COLO668 (cell line): ENCODE measurements at regions not wholly inside any gene's neighbourhood (a gene's known extent, or its start where the extent isn't known, plus 50 kb on each side); places are given as distances from the start of the nearest gene placed in this dataset.
"Not testable (repeated sequence)": the region's sequence is repeated elsewhere in the genome, so short reads cannot be mapped to it uniquely, and the experiment has no call there.

Source experiments
- DNase-seq: peaks from one replicate; lab custom pipeline; 2025; ENCODE audit not compliant: unreplicated experiment; lab: John Stamatoyannopoulos, UW

GRCh38 chr2:144131042-144131441 is 388.9 kb downstream of the ZEB2 start:
- no peak for DNase-seq

- DNase-seq, result no peak
Measured at GRCh38 chr2:144130551-144130950, 389.4 kb downstream of the ZEB2 start.

DNA sequence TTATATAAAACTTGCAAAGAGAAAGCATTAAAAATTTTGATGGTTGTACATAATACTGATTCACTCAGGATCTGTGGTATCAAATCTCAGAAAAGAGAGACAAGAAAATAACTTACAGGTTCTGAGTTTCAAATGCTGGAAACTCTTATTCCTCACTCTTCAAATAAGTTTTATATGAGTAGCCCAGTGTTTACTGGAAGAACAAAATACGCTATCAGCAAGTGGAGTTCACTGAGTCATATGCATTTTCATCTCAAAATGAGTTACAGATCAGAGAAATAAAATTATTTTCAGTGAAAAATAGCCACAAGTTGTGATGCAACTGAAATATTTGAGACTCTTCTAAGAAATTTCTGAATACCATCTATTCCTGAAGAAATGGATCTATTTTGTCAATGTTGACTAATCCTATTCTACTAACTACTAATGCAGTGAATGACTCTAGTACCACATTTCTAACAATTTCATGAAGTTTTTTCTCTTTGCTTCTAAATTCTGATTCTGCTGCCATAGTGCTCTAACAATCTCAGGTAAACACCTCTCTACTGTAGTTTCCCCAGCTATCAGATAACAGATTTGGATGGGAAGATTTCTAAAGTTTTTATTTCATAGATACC is 391.7 kb downstream of the ZEB2 start:
- no peak for DNase-seq

DNA sequence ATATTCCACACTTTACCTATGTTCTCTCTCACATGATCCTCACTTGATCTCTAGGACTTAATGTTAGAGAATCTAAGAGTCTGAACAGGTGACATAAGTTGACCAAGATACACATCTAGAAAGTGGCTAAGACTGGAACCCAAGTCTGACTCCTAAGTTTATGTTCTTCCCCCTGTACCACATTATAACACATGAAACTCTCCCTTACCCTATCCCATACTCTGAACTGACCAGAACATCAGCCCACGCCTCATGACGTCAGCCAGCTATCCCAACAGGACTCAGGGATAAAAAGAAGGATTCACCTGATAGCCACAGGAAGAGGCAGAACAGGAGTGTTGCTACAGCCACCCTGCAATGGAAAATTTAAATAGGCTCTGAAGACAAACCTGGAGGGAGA is 392.2 kb downstream of the ZEB2 start:
- DNase-seq, result no peak

GRCh38 chr2:144126302-144126701 is 393.6 kb downstream of the ZEB2 start:
- no peak for DNase-seq

GRCh38 chr2:144125751-144126150 is 394.2 kb downstream of the ZEB2 start:
- DNase-seq, result no peak

GRCh38 chr2:144124882-144125281 is 395.0 kb downstream of the ZEB2 start:
- DNase-seq, result no peak

DNA sequence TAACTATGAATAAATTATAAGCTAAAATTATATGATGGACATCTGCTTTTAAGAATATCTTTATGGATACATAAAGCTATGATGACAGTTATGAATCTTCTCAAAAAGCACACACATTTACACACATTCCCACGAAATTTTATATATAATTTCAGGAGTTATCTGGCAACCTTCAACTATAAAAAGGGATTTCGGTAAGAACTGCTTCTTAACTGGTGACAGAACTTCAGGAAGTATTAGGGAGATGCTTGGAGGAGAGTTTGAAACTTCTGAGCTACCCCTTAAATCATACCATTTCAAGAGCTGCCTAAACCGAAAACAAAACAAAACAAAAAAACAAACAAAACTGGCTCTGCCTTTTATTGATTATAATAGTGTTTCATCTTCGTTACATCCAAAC is 399.4 kb downstream of the ZEB2 start:
- no peak for DNase-seq

DNA sequence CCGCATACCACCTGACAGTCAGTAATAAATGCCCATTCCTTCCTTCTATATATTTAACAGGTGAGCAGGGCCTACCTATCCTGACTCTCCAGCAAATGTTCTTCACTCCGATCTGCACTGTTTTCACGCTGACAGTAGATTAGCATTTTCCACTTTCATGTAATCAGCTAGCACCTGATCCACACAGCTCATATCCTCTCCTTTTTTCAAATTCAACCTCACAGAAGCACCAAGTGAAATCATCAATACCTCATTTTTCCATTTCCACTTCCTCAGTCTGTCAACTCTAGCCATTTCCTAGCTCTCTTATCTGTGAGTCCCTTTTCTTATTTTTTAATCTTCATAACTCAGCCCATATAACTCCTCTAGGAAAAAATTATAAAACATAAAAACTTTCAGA is 402.8 kb downstream of the ZEB2 start:
- DNase-seq, result no peak

DNA sequence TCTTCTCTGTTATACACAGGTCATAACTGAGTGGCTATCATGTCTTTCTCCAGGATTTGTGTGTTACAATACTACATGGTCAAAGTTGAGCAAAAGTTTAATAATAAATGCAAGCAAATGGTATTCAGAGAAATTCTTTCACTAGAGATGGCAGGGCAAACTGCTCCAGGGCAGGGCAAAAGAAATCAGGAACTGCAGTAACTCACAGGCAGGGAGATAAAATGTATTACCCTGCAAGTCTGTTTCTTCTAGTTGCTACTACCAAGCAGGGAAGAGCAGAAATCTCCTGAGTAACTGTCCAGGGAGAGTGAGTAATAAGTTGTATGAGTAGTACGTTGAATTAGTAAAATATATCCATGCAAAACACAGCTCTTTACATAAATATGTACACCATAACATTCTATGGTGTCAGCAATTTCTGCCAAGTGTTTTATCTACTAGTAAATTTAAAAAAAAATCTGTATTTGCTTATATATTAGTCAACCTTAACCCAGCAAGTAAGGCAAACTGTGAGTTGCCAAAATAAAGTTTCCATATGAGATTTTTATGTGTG is 404.1 kb downstream of the ZEB2 start:
- DNase-seq, result no peak

GRCh38 chr2:144114760-144115159 is 405.2 kb downstream of the ZEB2 start:
- no peak for DNase-seq

GRCh38 chr2:144111437-144111836 is 408.5 kb downstream of the ZEB2 start:
- DNase-seq, result no peak

GRCh38 chr2:144106104-144106503 is 413.8 kb downstream of the ZEB2 start:
- not testable (repeated sequence) for DNase-seq

DNA sequence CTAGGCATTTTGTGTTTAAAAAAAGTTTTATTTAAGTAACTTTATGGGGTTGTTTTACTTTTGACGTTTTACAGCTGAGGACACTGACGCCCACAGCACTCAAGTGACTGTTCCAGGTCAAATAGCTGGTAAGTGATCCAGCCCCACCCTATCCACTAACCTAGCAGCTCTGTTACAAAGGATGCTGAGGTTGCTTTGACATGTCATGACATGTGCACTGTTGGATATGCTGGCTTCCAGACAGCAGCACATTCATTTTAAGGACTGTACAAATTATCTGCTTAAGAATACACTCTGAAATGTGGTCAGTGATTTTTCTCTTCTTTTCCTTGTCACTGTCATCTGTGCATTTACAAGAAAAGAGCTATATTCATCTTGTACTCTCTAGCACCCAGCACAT is 417.5 kb downstream of the ZEB2 start:
- DNase-seq, result no peak

DNA sequence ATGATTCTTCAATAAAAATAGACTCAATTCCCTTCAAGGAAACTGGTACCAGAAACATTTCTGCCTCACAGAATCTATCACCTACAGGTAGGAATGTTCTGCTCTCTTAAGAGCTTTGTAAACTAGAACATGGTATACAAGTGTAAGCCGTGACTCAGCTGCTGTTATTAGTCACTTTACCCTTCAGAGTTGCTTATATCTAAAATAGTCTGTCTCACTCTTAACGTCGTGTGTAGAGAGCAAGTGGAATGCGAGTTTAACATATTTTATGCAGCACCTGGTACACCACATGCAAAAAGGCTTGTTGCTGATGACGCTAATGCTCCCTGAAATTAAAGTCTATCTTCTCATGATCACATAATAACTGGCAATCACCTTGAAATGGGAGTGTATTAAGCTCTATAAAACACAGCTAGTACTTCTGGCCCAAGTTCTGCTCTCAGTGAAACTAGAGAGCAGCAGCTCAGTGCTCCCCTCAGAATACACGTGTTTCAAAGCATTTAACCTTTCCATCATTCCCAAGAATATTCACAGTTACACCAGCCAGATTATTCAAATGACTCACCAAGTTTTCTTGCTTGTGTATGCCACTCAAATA is 420.0 kb downstream of the ZEB2 start:
- DNase-seq, result no peak

DNA sequence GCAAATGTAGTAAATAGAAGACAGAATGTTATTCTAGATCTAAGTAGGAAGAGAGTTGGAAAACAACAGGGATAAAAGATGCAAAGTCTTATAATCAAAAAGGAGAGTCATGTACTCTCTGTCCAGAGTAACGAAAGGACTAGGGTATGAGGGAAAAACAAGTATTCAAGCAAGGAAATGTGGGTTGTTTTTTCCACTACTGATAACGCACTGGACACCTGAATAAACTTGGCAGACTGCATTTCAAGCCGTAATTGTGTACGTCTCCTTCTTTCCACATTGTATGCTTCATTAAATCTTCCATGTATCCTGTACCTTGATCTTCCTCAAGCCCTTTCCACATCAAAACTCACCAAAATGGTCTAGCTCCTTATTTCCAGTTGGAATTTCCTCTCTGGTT is 420.6 kb downstream of the ZEB2 start:
- no peak for DNase-seq

DNA sequence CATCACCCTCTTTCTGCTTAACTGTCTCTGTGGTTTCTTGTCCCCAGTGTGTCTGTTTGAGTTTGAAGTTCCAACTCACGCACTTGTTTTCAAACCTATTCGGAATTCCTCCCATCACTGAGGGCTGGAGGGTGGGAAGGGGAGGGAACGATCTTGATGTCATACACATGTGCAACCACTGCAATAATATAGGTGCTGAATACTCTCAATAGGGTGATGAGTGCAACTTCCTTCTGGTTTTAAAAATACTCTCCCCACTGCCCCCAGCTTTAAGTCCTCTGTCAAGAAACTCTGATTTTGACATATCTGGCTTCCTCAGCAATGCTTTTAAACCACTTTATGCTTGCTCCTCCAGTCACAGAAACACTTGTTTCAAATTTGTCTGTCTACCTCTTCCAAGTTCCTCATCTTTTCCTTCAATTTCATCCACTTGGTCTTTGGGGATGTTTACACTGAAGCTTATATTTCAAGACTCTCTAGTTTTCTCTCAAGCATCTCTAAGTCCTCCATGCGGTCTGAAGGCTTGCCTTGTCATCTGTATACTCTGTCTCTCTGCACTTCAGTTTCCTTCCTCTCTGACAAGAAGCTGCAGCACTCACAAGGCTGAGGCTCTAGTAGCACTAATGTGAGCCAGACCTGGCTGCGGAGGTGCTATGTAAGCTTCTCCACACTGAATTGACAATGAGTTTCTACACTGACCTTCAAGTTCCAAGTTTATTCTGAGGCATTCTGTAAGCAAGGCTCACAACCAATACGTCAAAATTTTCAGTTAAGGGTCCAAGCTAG is 422.3 kb downstream of the ZEB2 start:
- DNase-seq, result no peak

- no peak for DNase-seq
Measured at GRCh38 chr2:144096531-144096930, 423.4 kb downstream of the ZEB2 start.

GRCh38 chr2:144094408-144095151 is 425.3 kb downstream of the ZEB2 start:
- no peak for DNase-seq

DNA sequence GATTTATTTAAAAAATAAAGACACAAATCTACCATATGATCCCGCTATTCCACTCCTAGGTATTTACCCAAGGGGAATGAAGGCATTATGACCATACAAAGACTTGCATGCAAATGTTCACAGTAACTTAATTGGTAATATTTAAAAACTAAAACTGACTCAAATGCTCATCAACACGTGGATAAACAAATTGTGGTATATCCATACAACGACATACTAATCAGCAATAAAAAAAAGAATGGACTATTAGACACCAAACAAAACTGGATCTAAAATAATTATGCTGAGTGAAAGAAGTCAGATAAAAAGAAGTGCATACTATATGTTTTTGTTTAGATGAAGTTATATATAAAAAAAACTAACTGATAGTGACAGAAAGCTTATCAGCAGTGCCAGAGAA is 428.3 kb downstream of the ZEB2 start:
- DNase-seq, result no peak

DNA sequence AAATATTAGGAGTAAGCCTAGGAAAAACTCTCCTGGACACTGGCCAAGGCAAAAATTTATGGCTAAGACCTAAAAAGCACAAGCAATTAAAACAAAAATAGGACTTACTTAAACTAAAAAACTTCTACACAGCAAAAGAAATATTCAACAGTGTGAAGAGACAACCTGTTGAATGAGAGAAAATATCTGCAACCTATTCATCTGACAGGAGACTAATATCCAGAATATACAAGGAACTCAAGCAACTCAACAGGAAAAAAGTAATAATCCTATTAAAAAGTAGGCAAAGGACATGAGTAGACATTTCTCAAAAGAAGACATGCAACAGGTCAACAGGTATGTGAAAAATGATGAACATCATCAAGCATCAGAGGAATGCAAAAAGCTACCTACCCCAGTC is 431.1 kb downstream of the ZEB2 start:
- DNase-seq, result no peak
